Esophagus muscularis mucosa (tissue), 3 donors: ENCODE measurements at regions not wholly inside any gene's neighbourhood (a gene's known extent, or its start where the extent isn't known, plus 50 kb on each side); places are given as distances from the start of the nearest gene placed in this dataset.

ENCODE experiments used
- EP300 ChIP-seq: sonication (generic); formaldehyde crosslinking; IDR thresholded peaks from one replicate; pipeline ENCODE4 v1.6.1; 2017; ENCODE audit warnings: antibody characterized with exemption
- POLR2A ChIP-seq: fragments of 450-650 bp; IDR thresholded peaks from one replicate; pipeline ENCODE4 v1.6.1; 2017; ENCODE audit warnings: antibody characterized with exemption, moderate library complexity, mild to moderate bottlenecking, low read depth
- POLR2AphosphoS5 ChIP-seq, 2 donors: sonication (generic); formaldehyde crosslinking; IDR thresholded peaks; one replicate each; pipeline ENCODE4 v1.6.1; 2017; ENCODE audit warnings: antibody characterized with exemption in 2 of 2

GRCh38 chr5:58127255-58128220 is 332.3 kb downstream of the PLK2 start:
- TF ChIP-seq POLR2AphosphoS5 (IDR thresholded peaks at IDR 0.05) (no peak), EP300 (no peak), POLR2A (no peak)
